ENCODE measurements at regions not wholly inside any gene's neighbourhood (a gene's known extent, or its start where the extent isn't known, plus 50 kb on each side); places are given as distances from the start of the nearest gene placed in this dataset.
"Not testable (repeated sequence)": the region's sequence is repeated elsewhere in the genome, so short reads cannot be mapped to it uniquely, and the experiment has no call there.

DNA sequence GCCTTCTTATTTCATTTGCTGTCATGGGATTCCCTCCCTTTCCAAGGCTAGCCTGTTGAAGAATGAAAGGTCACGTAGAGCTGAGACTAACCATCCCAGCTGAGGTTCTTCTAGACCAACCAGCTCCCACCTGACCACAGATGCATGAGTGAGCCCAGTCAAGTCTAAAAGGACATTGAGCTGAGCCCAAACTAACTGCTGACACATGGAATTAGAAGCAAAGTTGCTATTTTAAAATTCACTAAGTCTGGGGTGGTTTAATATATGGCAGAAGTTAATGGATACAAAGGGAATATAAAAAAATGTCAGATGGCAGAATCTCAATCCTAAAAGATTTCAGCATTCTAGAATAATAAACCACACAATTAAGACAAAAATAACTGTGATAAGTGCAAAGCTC is 118.9 kb upstream of the RASGEF1B start:
- no peak overlapping the region for H3K27ac Mint-ChIP-seq
- no peak overlapping the region for H3K4me3 Mint-ChIP-seq
- no peaks in the 10 kb centered on the region for H3K9me3 Mint-ChIP-seq
- H3K36me3 Mint-ChIP-seq (ENCODE audit: low read depth) = no peaks in the 10 kb centered on the region
- peaks cover 5% of the 10 kb centered on the region for H3K4me1 Mint-ChIP-seq
- ATAC-seq (replicated peaks) = no peak
- peaks cover 6% of the 10 kb centered on the region for H3K27me3 Mint-ChIP-seq

DNA sequence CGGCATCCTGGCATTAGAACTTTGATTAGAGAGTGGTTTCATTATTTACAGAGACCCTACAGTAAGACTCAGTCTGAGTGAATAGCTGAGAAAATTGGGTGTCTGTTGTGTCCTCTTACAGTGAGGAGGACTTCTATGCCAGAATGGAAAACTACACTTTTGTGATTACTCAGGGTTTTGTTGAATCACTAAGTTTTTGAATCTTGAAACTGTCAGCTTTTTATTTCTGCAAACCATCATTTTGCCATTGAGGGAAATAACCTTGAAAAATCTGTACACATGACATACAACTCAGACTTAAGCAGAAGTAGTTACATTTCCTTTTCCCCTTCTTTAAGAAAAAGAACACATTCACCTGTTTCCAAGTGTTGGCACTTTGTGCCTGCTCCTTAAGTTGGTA is 117.6 kb upstream of the RASGEF1B start:
- H3K4me1 Mint-ChIP-seq = peaks cover 5% of the 10 kb centered on the region
- peaks cover 6% of the 10 kb centered on the region for H3K27me3 Mint-ChIP-seq
- no peaks in the 10 kb centered on the region for H3K36me3 Mint-ChIP-seq (ENCODE audit: low read depth)

DNA sequence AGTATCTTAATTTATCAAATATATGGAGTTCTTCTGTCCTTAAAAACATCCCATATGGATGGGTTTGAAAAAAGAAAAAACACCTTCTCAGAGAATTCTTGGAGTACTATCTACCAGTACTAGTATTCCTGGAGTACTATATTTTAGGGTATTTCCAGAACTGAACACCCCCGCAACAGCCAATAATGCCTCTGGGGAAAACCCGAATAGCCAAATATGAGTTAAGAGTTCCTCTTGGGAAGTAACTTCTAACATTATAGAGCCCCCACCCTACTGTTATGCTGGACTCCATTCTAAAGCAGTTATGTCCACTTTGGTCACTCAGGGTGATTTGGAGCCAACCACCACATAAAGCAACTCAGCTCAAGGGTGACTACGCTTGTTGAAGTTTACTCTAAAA is 115.0 kb upstream of the RASGEF1B start:
- Mint-ChIP-seq H3K27me3 (peaks cover 3% of the 10 kb centered on the region), H3K4me3 (no peak overlapping the region), H3K27ac (no peak overlapping the region), H3K4me1 (peaks cover 5% of the 10 kb centered on the region), H3K36me3 (ENCODE audit: low read depth) (no peaks in the 10 kb centered on the region), H3K9me3 (no peaks in the 10 kb centered on the region)
- no peak for ATAC-seq (replicated peaks)

More for the DNA sequence above, 117.6 kb upstream of the RASGEF1B start:
- ATAC-seq (replicated peaks) = peak; percentile 78
- no peak overlapping the region for H3K4me3 Mint-ChIP-seq
- H3K27ac Mint-ChIP-seq = no peak overlapping the region
- H3K9me3 Mint-ChIP-seq = no peaks in the 10 kb centered on the region

DNA sequence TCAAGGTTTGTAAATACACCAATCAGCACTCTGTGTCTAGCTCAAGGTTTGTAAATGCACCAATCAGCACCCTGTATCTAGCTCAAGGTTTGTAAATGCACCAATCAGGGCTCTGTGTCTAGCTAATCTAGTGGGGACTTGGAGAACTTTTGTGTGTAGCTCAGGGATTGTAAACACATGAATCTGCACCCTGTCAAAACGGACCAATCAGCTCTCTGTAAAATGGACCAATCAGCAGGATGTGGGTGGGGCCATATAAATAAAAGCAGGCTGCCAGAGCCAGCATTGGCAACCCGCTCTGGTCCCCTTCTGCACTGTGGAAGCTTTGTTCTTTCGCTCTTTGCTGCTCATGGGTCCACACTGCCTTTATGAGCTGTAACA is 109.3 kb upstream of the RASGEF1B start:
- H3K4me1 Mint-ChIP-seq, H3K9me3 Mint-ChIP-seq: not testable (repeated sequence)

GRCh38 chr4:81580346-81580993 is 108.8 kb upstream of the RASGEF1B start:
- H3K27me3 Mint-ChIP-seq = peaks cover 12% of the 10 kb centered on the region
- ATAC-seq (replicated peaks) = no peak
- H3K4me3 Mint-ChIP-seq = no peak overlapping the region
- no peaks in the 10 kb centered on the region for H3K4me1 Mint-ChIP-seq
- no peaks in the 10 kb centered on the region for H3K36me3 Mint-ChIP-seq (ENCODE audit: low read depth)
- no peaks in the 10 kb centered on the region for H3K9me3 Mint-ChIP-seq
- H3K27ac Mint-ChIP-seq = no peak overlapping the region

More for the DNA sequence above, 109.3 kb upstream of the RASGEF1B start:
- H3K27ac Mint-ChIP-seq; ATAC-seq (replicated peaks); H3K36me3 Mint-ChIP-seq (ENCODE audit: low read depth); H3K4me3 Mint-ChIP-seq: not testable (repeated sequence)
- peaks cover 13% of the 10 kb centered on the region for H3K27me3 Mint-ChIP-seq

GRCh38 chr4:81577392-81577791 is 105.7 kb upstream of the RASGEF1B start:
- H3K27ac Mint-ChIP-seq = no peak overlapping the region

GRCh38 chr4:81574991-81575390 is 103.3 kb upstream of the RASGEF1B start:
- Mint-ChIP-seq H3K9me3 (no peaks in the 10 kb centered on the region), H3K27ac (no peak overlapping the region), H3K27me3 (peaks cover 12% of the 10 kb centered on the region), H3K36me3 (ENCODE audit: low read depth) (no peaks in the 10 kb centered on the region), H3K4me1 (no peaks in the 10 kb centered on the region), H3K4me3 (no peak overlapping the region)
- ATAC-seq (replicated peaks) = no peak

More at GRCh38 chr4:81577392-81577791, 105.7 kb upstream of the RASGEF1B start:
- Mint-ChIP-seq H3K9me3 (no peaks in the 10 kb centered on the region), H3K36me3 (ENCODE audit: low read depth) (no peaks in the 10 kb centered on the region), H3K4me1 (no peaks in the 10 kb centered on the region), H3K4me3 (no peak overlapping the region), H3K27me3 (peaks cover 12% of the 10 kb centered on the region)
- no peak for ATAC-seq (replicated peaks)

- H3K27ac Mint-ChIP-seq = no peak overlapping the region
These were observed 102.1 kb upstream of the RASGEF1B start for GRCh38 chr4:81573840-81574239.

DNA sequence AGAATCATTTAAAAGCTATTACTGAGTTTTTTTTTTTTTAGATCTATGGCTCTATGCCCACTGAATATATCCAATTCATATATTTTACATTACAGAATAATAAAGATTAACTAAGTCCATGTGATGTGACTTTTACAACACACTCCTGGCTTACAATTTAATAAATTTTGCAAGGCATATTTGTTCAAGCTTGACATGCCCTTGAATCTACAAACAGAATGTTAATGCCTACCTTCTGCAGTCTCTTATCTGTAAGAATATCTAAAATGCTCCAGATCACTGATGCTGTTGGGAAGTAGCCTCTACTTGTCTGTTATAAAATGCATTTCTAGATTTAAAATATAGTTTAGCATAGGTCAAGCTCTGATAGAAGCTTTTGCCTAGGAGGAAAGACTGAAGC is 100.7 kb upstream of the RASGEF1B start:
- ATAC-seq (replicated peaks) = no peak
- Mint-ChIP-seq H3K4me1 (no peaks in the 10 kb centered on the region), H3K36me3 (ENCODE audit: low read depth) (no peaks in the 10 kb centered on the region), H3K27me3 (peaks cover 8% of the 10 kb centered on the region), H3K4me3 (no peak overlapping the region), H3K9me3 (no peaks in the 10 kb centered on the region), H3K27ac (no peak overlapping the region)

More at GRCh38 chr4:81573840-81574239, 102.1 kb upstream of the RASGEF1B start:
- H3K9me3 Mint-ChIP-seq = no peaks in the 10 kb centered on the region
- no peak overlapping the region for H3K4me3 Mint-ChIP-seq
- H3K36me3 Mint-ChIP-seq (ENCODE audit: low read depth) = no peaks in the 10 kb centered on the region
- H3K27me3 Mint-ChIP-seq = peaks cover 9% of the 10 kb centered on the region
- H3K4me1 Mint-ChIP-seq = no peaks in the 10 kb centered on the region
- ATAC-seq (replicated peaks) = no peak

GRCh38 chr4:81571105-81571504 is 99.4 kb upstream of the RASGEF1B start:
- Mint-ChIP-seq H3K4me3 (no peak overlapping the region), H3K9me3 (no peaks in the 10 kb centered on the region), H3K36me3 (ENCODE audit: low read depth) (no peaks in the 10 kb centered on the region), H3K27ac (no peak overlapping the region), H3K4me1 (no peaks in the 10 kb centered on the region), H3K27me3 (no peaks in the 10 kb centered on the region)
- no peak for ATAC-seq (replicated peaks)

DNA sequence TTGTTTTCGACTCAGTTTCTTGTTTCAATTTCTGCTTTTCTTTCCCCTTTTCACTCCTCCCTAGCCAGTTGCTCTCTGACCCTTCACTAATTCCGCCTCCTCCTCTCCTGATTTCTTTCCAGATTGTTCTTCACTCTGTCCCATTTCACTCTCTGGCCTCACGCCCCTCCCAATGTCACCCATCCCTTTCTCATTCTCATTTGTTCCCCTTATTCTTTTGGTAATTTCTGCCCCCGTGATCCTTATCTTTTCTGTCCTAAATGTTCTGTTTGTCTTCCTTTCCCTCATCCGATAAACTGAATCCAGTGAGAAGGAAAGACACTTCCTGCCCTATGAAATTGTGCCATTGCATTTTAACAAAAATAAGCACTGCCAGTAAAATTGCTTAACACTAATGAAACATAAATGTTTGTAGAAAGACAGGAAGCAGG is 94.5 kb upstream of the RASGEF1B start:
- Mint-ChIP-seq H3K4me3 (no peak overlapping the region), H3K36me3 (ENCODE audit: low read depth) (no peaks in the 10 kb centered on the region), H3K27me3 (no peaks in the 10 kb centered on the region), H3K27ac (no peak overlapping the region), H3K4me1 (peaks cover 5% of the 10 kb centered on the region), H3K9me3 (no peaks in the 10 kb centered on the region)
- no peak for ATAC-seq (replicated peaks)

DNA sequence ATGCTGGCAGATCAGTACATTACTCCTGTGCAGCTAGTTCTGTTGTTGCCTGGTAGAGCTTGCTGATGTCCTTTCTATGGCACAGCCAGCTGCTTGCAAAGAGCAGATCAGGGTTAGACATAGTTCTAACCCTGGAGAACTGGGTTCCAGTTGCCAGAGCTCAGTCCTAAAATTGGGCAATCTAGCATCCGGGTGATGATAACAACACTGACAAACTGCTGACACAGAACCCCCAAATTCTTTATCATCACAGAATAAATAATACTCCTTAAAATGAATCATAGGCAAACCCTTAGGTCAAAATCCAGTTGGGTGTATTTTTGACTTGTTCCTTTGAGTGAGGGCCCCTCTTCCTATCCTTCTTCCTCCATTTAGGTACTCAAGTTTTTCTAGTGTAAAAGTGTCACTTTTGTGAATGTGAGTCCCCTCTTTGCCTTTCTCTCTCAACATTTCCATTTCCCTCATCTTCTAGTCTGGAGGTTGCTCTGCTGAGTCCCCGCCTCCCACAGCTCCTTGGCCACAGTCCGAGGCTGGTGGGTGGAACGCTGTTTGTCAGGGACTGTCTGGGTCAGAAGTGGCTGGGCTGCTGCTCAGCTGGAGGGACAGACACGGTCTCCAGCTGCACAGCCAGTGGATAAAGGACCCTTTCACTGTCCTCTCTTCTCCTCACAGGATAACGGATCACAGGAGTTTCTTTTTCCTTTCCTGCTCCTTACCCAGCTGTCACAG is 93.6 kb upstream of the RASGEF1B start:
- Mint-ChIP-seq H3K27me3 (no peaks in the 10 kb centered on the region), H3K4me1 (peaks cover 5% of the 10 kb centered on the region), H3K4me3 (no peak overlapping the region), H3K27ac (no peak overlapping the region), H3K9me3 (no peaks in the 10 kb centered on the region), H3K36me3 (ENCODE audit: low read depth) (no peaks in the 10 kb centered on the region)
- no peak for ATAC-seq (replicated peaks)

DNA sequence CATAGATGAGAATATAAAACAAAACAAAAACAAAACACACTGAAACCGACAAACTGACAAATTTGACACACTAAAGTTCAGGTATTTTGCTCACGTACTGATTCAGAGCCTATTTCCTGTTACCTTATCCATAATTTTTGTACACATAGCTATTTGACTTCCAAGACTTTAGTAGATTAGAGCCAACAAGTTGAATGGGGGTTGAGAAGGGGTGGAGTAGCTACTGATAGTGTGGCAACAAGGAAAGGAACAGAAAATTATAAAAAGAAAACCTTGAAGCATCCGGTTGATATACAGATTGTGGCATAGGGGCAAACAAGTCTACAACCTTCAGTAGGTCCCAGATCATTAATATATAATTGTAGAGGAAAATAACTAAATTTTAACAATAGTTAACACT is 92.3 kb upstream of the RASGEF1B start:
- Mint-ChIP-seq H3K4me1 (peaks cover 5% of the 10 kb centered on the region), H3K27me3 (no peaks in the 10 kb centered on the region), H3K36me3 (ENCODE audit: low read depth) (no peaks in the 10 kb centered on the region), H3K9me3 (no peaks in the 10 kb centered on the region), H3K4me3 (no peak overlapping the region), H3K27ac (no peak overlapping the region)
- no peak for ATAC-seq (replicated peaks)

- Mint-ChIP-seq H3K27me3 (no peaks in the 10 kb centered on the region), H3K27ac (no peak overlapping the region), H3K4me3 (no peak overlapping the region), H3K9me3 (no peaks in the 10 kb centered on the region), H3K36me3 (ENCODE audit: low read depth) (no peaks in the 10 kb centered on the region), H3K4me1 (peaks cover 5% of the 10 kb centered on the region)
- peak; percentile 70 for ATAC-seq (replicated peaks)
These were observed 90.4 kb upstream of the RASGEF1B start for GRCh38 chr4:81562093-81562492.

GRCh38 chr4:81557306-81557705 is 85.6 kb upstream of the RASGEF1B start:
- no peak overlapping the region for H3K27ac Mint-ChIP-seq
- peaks cover 4% of the 10 kb centered on the region for H3K9me3 Mint-ChIP-seq
- no peaks in the 10 kb centered on the region for H3K27me3 Mint-ChIP-seq
- H3K4me3 Mint-ChIP-seq = no peak overlapping the region
- H3K4me1 Mint-ChIP-seq = peaks cover 2% of the 10 kb centered on the region
- no peaks in the 10 kb centered on the region for H3K36me3 Mint-ChIP-seq (ENCODE audit: low read depth)
- ATAC-seq (replicated peaks) = no peak

Data from activated T-helper 17 cell treated with anti-CD3 and anti-CD28 coated beads, Interleukin-2, amount 50 U/mL, for 72 hours (primary cell).